ENCODE measurements at regions not wholly inside any gene's neighbourhood (a gene's known extent, or its start where the extent isn't known, plus 50 kb on each side); places are given as distances from the start of the nearest gene placed in this dataset.

- TF ChIP-seq POLR2A (IDR thresholded peaks at IDR 0.05) (no peak), CTCF (IDR thresholded peaks at IDR 0.05) (no peak)
Observed at GRCh38 chr4:17097362-17097761, 198.9 kb upstream of the LDB2 start.

Data from suprapubic skin (tissue), 3 donors.